HG02970 (cell line): ENCODE measurements at regions not wholly inside any gene's neighbourhood (a gene's known extent, or its start where the extent isn't known, plus 50 kb on each side); places are given as distances from the start of the nearest gene placed in this dataset.
A peak's percentile ranks its signal among the peaks of the same experiment; 100 is the strongest.
"Not testable (repeated sequence)": the region's sequence is repeated elsewhere in the genome, so short reads cannot be mapped to it uniquely, and the experiment has no call there.

Experiments
- ATAC-seq: cut with Tn5 transposase; IDR thresholded peaks from one replicate; pipeline ENCODE4 v1.9.1; 2021; ENCODE audit warnings: mild to moderate bottlenecking, moderate library complexity, moderate number of reproducible peaks; ENCODE audit not compliant: unreplicated experiment, low FRiP score

DNA sequence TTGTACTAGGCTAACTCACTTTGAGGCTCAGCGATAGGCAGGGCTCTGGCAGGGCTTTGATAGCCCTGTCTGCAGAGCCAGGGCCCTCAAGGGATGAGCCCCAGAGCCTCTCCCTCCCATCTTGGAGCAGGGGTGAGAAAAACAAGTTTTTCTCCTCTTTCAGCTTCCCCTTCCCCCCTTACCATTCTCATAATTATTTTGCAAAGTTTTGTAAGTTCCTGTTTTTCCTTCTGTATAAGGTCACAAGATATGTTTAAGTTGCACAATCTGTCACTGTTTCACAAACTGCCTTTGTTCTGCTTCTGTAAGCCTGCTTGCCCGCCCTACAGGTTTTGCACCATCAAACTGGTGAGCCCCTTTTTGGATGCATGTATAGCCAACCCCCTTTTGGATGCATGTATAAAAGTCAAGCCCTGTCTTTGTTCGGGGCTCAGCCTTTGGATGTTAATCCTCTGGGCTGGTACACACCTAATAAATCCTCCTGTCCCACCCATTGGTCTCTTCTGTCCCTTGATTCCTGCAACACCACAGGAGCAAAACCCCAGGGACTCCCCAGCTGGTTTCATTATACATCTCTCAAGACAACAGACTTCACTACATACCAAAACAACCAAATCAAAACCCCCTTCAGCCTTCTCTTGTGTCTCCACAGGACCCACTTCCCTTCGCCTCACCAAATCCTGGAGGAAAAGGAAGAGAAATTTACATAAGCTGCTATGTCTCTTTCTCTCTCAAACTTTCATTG lies 52.5 kb upstream of the RESF1 start:
- ATAC-seq: no peak

DNA sequence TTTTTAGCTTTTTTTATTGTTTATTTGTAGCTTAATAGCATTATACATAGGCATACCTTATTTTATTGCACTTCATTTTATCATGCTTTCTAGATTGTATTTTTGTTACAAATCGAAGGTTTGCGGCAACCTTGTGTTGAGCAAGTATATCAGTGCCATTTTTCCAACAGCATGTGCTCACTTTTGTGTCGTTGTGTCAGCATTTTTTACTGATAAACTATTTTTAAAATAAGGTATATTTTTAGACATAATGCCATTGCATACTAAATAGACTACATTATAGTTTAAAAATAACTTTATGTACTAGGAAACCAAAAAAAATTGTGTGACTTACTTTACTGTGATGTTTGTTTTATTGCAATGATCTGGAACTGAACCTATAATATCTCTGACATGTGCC lies 56.2 kb upstream of the RESF1 start:
- ATAC-seq: no peak

DNA sequence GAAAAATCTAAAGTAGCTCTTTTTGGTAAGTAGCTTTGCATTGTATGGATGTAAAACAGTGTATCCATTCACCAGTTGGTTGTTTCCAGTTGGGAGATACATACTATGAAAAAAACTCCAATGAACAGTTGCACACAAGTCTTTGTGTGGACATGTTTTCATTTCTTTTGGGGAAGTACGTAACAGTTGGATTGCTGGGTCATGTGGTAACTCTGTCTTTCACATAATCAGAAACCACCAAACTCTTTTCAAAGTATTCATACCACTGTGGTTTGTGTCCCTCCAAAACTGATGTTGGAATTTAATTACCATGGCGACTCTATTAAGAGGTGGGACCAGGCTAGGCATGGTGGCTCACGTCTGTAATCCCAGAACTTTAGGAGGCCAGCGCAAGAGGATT lies 58.9 kb upstream of the RESF1 start:
- no peak for ATAC-seq

- no peak for ATAC-seq
Observed at GRCh38 chr12:31899109-31899508, 60.1 kb upstream of the RESF1 start.

DNA sequence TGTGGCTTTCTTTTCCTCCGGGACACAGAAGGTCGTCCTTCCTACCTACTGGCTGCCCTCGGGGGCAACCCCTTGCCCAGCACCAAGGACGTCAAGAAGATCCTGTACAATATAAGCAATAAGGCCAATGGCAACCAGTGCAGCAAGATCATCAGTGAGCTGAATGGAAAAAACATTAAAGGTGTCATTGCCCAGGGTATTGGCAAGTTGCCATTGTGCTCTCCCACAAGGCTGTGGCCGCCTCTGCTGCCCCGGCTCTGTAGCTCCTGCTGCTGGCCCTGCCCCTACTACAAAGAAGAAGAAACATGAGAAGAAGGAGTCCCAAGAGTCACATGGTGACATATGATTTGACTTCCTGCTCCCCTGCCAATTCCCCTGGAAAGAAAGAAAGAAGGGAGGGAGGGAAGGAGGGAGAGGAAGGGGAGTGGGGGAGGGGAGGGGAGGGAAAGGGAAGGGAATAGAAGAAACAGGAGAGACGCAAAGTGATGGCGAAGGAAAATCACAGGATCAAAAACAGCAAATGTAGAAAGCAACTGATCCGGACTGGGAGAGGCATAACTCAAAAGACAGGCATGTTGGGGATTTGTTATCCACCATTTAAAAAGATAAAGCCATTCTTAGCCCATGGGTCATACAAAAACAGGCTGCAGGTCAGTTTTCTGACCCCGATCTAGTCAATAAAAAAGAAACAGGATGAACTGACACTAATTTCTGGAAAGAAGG lies 61.3 kb upstream of the RESF1 start:
- no peak for ATAC-seq

- ATAC-seq: not testable (repeated sequence)
Observed at GRCh38 chr12:31897092-31897491, 62.1 kb upstream of the RESF1 start.

DNA sequence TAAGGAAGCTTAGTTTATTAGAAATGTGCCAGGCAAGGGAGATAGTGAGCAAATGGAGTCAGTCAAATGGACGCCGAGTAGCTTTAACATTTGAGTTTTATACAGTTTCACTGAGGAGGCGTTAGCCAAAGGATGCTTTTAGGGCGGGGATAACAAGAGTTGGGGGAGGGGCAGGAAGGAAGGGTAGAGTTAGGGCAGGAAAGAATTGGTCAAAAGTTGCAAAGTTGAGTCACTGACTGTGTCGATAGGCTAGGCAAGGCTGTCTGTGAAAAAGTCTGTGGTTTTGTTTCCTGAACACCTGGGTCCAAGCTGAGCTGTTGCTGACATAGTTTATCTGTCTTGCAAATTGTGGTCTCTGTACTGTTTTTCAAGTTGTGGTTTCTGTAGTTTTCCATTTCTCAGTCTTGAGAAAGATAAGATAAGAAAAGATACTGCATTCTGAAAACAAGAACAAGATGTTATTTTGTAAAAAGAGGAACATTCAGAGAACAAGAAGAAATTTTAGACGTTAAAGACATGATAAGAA lies 62.6 kb upstream of the RESF1 start:
- ATAC-seq: peak; percentile 98

DNA sequence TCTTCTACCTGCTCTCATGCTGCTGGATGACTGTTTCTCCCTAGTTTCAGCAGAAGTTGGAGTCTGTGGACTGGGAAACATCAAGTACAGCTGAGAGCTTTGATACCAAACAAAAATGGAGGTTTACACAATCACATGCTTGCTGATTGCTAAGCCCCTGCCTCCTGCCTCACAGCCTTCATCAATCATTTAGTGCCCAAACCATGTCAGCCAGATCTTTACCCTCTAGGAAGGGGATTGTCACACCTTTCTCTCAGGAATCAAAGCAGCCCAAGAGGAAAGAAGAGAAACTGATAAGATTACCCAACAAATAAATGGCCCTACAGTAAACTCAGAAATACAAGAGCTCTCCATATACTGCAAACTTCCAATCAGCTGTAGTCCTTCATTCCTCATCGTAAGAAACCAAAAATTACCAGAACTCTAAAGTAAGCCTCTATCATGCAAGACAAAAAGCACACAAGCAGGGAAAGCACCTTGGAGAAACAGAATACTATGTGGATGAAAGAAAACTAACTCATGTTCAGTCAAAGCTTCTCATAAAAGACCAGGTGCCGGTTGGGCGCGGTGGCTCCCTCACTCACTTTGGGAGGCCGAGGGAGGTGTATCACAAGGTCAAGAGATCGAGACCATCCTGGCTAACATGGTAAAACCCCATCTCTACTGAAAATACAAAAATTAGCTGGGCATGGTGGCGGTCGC lies 63.6 kb upstream of the RESF1 start:
- ATAC-seq: no peak

DNA sequence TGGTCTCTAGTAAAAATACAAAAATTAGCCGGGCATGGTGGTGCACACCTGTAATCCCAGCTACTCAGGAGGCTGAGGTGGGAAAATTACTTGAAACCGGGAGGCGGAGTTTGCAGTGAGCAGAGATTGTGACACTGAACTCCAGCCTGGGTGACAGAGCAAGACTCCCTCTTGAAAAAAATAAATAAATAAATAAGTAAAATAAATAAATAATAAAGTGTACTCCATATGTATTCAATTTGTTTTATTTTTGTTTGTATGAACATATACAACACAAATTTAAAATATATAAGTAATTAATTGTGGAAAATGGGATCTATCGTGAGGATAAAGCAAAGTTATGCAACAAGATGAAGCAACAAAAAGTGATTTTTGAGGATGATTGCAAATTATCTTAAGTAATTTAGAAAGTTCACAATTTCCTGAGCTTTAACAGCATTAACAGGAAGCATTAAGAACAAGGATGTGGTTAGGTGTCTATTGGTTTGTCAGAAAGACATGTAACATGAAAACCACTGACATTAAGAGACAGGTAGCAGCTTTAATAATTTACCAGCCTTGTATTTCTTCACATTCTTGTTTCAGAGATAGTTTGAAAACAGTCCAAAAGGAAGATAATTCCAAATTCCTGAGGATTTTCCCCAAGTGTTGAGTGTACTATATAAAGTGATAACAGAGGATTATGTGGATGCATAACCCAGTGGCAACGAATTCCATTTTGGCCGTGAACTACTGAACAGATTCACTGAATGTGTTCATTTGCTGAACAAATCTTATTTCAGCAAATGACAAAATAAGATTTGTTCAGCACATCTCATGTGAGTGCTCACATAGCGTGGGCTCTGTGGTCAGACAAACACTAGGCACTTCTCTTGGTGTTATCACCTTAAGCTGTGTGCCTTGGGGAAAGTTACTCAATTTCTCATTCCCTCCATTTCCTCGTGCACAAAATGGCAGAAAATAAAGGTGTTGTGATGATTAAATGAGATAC lies 68.6 kb upstream of the RESF1 start:
- no peak for ATAC-seq

DNA sequence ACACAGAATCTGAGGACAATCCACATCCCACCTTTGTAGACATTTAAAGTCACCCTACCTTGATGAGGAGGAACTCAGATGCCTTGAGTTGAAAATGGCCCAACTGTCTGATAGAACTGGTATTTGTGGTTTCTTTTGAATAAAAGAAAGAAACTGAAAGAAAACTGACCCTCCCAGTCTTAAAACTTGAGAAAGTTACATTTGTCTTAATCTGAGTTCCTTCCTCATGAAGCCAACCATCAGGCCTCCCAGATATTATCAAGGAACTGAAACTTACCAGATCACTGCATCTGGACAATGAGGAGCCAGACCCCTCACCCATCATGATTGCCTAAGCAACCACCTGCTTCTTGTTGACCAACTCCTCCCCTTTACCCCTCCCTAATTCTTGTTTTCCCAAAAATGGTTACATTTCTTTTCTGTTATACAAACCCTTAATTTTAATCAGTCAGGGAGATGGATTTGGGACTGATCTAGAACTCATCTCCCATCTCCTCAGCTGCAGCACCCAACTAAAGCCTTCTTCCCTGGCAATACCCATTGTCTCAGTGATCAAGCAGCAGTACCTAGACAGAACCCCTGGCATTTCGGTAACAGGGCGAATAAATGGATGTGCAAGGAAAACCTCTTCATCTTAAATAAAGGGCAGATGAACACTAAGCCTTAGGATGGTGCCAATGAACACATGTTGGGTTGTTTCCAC lies 72.0 kb upstream of the RESF1 start:
- no peak for ATAC-seq

DNA sequence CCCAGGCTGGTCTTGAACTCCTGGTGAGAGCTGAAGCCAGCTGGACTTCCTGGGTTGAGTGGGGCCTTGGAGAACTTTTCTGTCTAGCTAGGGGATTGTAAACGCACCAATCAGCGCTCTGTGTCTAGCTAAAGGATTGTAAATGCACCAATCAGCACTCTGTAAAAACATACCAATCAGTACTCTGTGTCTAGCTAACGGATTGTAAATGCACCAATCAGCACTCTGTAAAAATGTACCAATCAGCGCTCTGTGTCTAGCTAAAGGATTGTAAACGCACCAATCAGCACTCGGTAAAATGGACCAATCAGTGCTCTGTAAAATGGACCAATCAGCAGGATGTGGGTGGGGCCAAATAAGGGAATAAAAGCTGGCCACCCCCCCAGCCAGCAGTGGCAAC lies 76.5 kb upstream of the RESF1 start:
- not testable (repeated sequence) for ATAC-seq

DNA sequence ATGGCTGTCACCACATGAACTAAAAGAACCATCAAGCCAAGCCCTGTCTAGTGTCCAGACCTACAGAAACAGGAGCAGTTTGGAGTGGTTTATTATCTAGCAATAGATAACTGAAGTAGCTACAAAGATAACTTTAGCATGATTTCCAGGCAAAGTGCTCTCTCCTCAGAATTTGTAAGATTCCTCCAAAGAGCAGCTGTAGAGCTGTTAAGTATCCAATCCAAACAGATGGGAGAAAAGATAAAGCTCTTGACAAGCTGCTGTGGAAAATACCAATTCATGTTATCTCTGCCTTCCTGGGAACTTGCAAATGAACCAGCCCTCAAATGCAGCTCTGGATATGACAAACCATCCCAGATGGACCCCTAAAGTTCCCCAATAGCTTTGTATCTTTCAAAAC lies 78.9 kb upstream of the RESF1 start:
- no peak for ATAC-seq

DNA sequence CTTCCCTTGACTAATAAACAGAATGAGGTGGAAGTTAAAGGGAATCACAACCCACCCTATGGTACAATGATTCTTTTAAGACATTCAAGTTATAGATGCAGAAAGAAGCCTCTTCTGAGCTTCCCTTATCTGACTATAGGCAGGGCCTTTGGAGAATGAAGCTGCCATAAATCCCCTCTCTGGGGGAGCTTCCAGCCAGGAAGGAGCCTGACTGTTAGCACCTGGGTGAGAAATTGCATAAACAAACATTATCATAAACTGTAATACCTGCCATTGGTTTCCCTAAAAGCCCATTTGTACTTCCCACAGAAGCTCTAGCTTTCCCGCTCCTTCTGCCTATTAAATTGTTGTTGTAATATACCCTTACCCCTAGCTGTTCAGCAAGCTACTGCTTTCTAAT lies 81.3 kb upstream of the RESF1 start:
- ATAC-seq: no peak

DNA sequence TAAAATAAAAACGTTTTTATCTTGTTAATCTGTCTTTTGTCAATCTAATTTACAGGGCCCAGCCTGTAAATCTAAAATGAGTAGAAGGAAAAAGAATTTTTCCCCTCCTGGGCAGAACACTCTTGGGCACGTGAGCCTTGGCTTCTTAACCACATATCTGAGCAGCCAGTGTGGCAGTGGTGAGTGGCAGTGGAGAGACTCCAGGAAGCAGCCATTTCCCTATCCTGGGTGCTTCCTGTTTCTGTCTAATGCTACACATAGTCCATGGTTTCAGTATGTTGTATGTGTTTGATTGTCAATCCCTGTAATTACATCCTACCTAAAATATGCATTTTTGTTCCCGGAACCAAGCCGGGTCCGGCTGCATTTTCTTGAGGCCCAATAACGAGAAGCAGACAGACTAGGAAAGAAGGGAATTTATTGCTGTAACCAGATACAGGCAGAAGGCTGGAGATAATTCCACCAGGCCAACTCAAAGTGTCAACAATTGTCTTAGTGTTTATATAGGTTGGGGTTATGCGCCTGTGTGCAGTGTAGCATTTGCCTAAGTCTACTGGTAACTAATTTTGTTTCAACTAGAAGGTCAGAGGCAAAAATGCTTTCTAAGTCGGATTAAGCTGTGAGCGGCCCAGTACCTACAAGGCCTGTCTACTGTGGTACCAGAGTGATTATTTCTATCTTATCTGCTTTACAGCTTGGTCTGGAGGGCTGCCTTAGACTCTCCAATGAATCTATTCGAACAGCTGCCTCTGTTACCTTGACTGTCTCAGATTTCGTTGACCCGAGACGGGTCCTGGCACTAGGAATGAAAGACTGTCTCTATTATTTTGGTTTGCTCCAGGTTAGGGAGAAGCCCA lies 82.4 kb upstream of the RESF1 start:
- ATAC-seq: no peak

GRCh38 chr12:31875609-31875964 lies 83.6 kb upstream of the RESF1 start:
- no peak for ATAC-seq

DNA sequence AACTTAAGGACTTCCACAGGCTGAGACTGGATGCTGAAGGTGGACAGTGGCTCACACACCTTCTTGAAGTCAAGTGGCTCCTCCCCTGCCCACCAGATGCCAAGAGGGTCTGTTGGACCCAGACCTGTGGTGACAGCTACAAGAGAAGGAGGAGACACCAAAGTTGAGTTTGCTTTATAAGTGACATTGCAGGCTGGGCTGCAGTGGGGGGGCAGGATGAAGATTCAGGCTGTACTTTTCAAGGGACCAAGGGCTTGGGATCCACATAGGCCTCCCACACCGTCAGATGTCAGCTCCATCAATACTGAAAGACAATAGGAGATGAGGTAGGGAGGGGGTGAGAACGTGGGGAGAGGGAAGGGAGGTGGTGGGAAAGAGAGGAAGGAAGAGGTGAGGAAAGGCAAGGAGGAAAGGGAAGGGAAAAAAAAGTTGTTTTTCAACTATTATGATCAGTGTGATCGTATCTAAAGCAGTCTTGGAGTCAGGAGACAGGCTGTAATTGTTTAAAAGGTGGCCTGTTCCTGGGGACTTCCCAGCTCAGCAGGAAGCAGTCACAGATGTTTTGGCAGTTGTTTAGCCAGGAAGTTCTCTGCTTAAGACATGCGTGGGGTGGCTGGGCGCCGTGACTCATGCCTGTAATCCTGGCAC lies 84.1 kb upstream of the RESF1 start:
- ATAC-seq: no peak

DNA sequence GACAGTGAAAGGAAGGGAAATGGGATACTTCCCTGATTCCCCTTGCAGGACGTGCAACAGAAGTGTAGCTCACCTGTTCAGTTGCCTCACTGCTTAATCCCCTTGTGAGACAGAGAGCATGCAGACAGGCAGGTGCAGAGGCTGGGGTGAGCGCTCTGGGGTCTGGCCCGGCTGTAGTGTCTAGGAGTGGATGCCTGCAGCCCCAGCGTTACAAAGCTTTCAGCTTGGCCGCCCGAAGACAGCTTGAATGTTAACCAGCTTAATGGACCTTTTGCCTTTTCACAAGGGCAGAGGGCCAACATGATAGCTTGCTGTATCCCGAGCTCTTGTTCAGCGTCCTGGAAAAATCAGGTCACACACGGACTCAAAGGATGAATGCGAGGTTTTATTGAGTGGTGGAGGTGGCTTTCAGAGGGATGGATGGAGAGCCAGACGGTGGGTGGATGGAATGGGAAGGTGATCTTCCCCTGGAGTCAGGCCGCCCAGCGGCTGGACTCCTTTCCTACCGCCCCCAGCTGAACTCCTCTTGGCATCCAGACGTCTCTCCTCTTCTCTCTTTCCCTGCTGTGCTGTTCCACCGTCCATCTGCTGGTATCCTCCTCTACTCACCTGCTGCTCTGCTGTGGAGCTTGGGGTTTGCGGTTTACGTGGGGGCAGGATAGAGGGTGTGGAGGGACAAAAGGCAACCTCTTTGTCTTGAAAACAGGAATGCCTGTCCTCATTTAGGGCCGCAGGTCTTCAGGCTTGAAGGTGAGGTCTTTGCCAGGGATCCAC lies 86.2 kb upstream of the RESF1 start:
- ATAC-seq: no peak
